ENCODE measurements at regions not wholly inside any gene's neighbourhood (a gene's known extent, or its start where the extent isn't known, plus 50 kb on each side); places are given as distances from the start of the nearest gene placed in this dataset.

- TF ChIP-seq POLR2AphosphoS5 (IDR thresholded peaks at IDR 0.05; ENCODE audit: low read depth, low read length) (peak; percentile 100), SIN3A (IDR thresholded peaks at IDR 0.05; ENCODE audit: borderline replicate concordance, insufficient read depth, low read length) (peak; percentile 99), TAF1 (IDR thresholded peaks at IDR 0.05; ENCODE audit: borderline replicate concordance, insufficient read depth, low read length) (peak; percentile 60; the same call in 1 of the 2 replicates)
Observed at GRCh38 chr1:149636286-149637122, 52.9 kb downstream of the PPIAL4C start.
